HepG2 (cell line): ENCODE measurements at regions not wholly inside any gene's neighbourhood (a gene's known extent, or its start where the extent isn't known, plus 50 kb on each side); places are given as distances from the start of the nearest gene placed in this dataset.

Experiments
- ATAC-seq: fragments of 200-7000 bp; cut with Tn5 transposase; 3 replicates; pipeline ENCODE4 v1.9.1; 2020; ENCODE audit warnings: mild to moderate bottlenecking, moderate library complexity
- BruUV-seq: library from RNA; stranded (reverse); fragments of 400-500 nt; replicated peaks from 2 replicates; lab custom pipeline; 2021; lab: Mats Ljungman, UMichigan
- CTCF ChIA-PET: fragments of 300-600 bp; formaldehyde crosslinking; extraction: SDS; loops from one replicate; lab custom pipeline; 2021; ENCODE audit warnings: low total read pairs, inconsistent platforms, low intra/inter-chr PET ratio; lab: Yijun Ruan, JAX
- POLR2A ChIA-PET: fragments of 350-600 bp; sonication (Branson Sonifier 250); formaldehyde crosslinking; loops from one replicate; lab custom pipeline; 2020; ENCODE audit warnings: antibody characterized with exemption, inconsistent platforms; lab: Yijun Ruan, JAX
- DNase-seq: peaks from one replicate; pipeline ENCODE4 v3.0.0-alpha.2; 2015; ENCODE audit warnings: low spot score
- FAIRE-seq: peaks from 3 replicates; lab custom pipeline; 2011; peaks lifted over from hg19 to GRCh38; lab: Jason Lieb, UNC
- H2AFZ ChIP-seq: one replicate; pipeline ENCODE4 v1.6.1; 2011; ENCODE audit warnings: low read length, inconsistent platforms
- H3K27ac ChIP-seq: fragments of 300-600 bp; 3 replicates; pipeline ENCODE4 v1.8.0; 2011; ENCODE audit warnings: mixed run types, mild to moderate bottlenecking, mixed read lengths, low read length, inconsistent platforms; ENCODE audit not compliant: insufficient read depth; ENCODE audit errors: extremely low read length
- H3K27me3 ChIP-seq, 2 experiments: fragments of 200-600 bp in 1 of 2; 2 replicates in 1 of 2; 3 replicates in 1 of 2; pipeline versions ENCODE4 v1.6.0 to v1.8.0; 2011; ENCODE audit warnings: low read length in 2 of 2, mild to moderate bottlenecking in 2 of 2, moderate library complexity in 2 of 2, inconsistent platforms in 1 of 2; ENCODE audit not compliant: insufficient read depth in 2 of 2, control insufficient read depth in 1 of 2
- H3K36me3 ChIP-seq, 2 experiments: fragments of 200-600 bp in 1 of 2; replicated peaks in 1 of 2; 2 replicates in 1 of 2; 3 replicates in 1 of 2; pipeline versions ENCODE4 v1.5.1 to v1.8.0; 2011; ENCODE audit warnings: low read length in 2 of 2, inconsistent platforms in 1 of 2; ENCODE audit not compliant: insufficient read depth in 2 of 2, control insufficient read depth in 1 of 2
- H3K4me1 ChIP-seq: 2 replicates; pipeline ENCODE4 v1.5.1; 2012; ENCODE audit warnings: low read length, inconsistent platforms; ENCODE audit not compliant: insufficient read depth
- H3K4me2 ChIP-seq: 2 replicates; pipeline ENCODE4 v1.6.0; 2011; ENCODE audit warnings: low read depth, low read length, inconsistent platforms
- H3K4me3 ChIP-seq, 3 experiments: fragments of 200-600 bp in 1 of 3; sonication (generic), shearing (Covaris generic) in 1 of 3; replicated peaks in 1 of 3; 2 replicates each; pipeline ENCODE4 v1.5.1; 2011 to 2016; ENCODE audit warnings: low read length in 3 of 3, inconsistent platforms in 2 of 3, low read depth in 2 of 3, mild to moderate bottlenecking in 2 of 3, control low read depth in 1 of 3, mixed read lengths in 1 of 3; ENCODE audit not compliant: insufficient read depth in 1 of 3
- H3K79me2 ChIP-seq: one replicate; pipeline ENCODE4 v1.6.1; 2011; ENCODE audit warnings: low read length, inconsistent platforms; ENCODE audit not compliant: insufficient read depth
- H3K9ac ChIP-seq: 2 replicates; pipeline ENCODE4 v1.6.0; 2011; ENCODE audit warnings: mild to moderate bottlenecking, low read depth, low read length, inconsistent platforms; ENCODE audit not compliant: insufficient read depth
- H3K9me3 ChIP-seq: 2 replicates; pipeline ENCODE4 v1.5.1; 2012; ENCODE audit warnings: mild to moderate bottlenecking, low read length
- H4K20me1 ChIP-seq: 2 replicates; pipeline ENCODE4 v1.6.0; 2011; ENCODE audit warnings: inconsistent platforms, mild to moderate bottlenecking, low read length, moderate library complexity; ENCODE audit not compliant: insufficient read depth
- FUBP1 ChIP-seq: sonication (generic); formaldehyde crosslinking; IDR thresholded peaks from 2 replicates; pipeline ENCODE4 v1.5.1; 2020; ENCODE audit warnings: missing genetic modification reagents, mild to moderate bottlenecking, borderline replicate concordance
- GATAD1 ChIP-seq: IDR thresholded peaks from 2 replicates; pipeline ENCODE4 v1.6.1; 2016; ENCODE audit warnings: missing genetic modification reagents, missing compliant biosample characterization
- KIAA2018 ChIP-seq: sonication (generic); formaldehyde crosslinking; IDR thresholded peaks from 2 replicates; pipeline ENCODE4 v1.5.0; 2020; ENCODE audit warnings: mild to moderate bottlenecking, missing genetic modification reagents, borderline replicate concordance
- KLF15 ChIP-seq: sonication (generic); formaldehyde crosslinking; IDR thresholded peaks from 2 replicates; pipeline ENCODE4 v1.8.1; 2023; ENCODE audit warnings: borderline replicate concordance, mild to moderate bottlenecking, inconsistent platforms, missing genetic modification reagents, mixed read lengths
- POLR2A ChIP-seq, 2 experiments: IDR thresholded peaks; 2 replicates each; pipeline ENCODE4 v1.6.1; 2011; ENCODE audit warnings: low read depth in 2 of 2, low read length in 2 of 2, mild to moderate bottlenecking in 1 of 2, moderate library complexity in 1 of 2; ENCODE audit not compliant: insufficient read depth in 1 of 2
- SOX13 ChIP-seq, 3 experiments: fragments of 450-650 bp in 1 of 3; sonication (generic) in 1 of 3; formaldehyde crosslinking in 1 of 3; IDR thresholded peaks in 2 of 3; conservative IDR thresholded peaks in 1 of 3; 2 replicates each; pipeline versions ENCODE4 v1.5.0 to v1.6.1; 2016 to 2020; ENCODE audit warnings: antibody characterized with exemption in 1 of 3, mild to moderate bottlenecking in 1 of 3, missing compliant biosample characterization in 1 of 3, missing genetic modification reagents in 1 of 3, moderate library complexity in 1 of 3
- SRY ChIP-seq: sonication (generic); formaldehyde crosslinking; IDR thresholded peaks from 2 replicates; pipeline ENCODE4 v1.8.0; 2022; ENCODE audit warnings: mild to moderate bottlenecking, missing genetic modification reagents
- WGBS: methylation state at CpG from one replicate; pipeline ENCODE4 v1.1.6; 2017; ENCODE audit warnings: low lambda C conversion rate; 5-methylcytosine and 5-hydroxymethylcytosine counted together
- in situ Hi-C: cut with HindIII; loops from 2 replicates; pipeline ENCODE4 v1.10.0; 2017; ENCODE audit warnings: low pct_unique_long_range_greater_than_20kb; ENCODE audit not compliant: extremely low pct_ligation_motif_present
- intact Hi-C: fragments of 100-400 bp; cut with micrococcal nuclease; formaldehyde crosslinking; loops from one replicate; pipeline ENCODE4 v1.10.0; 2022; ENCODE audit not compliant: unreplicated experiment

- TF ChIP-seq KIAA2018 (CRISPR knock-in tag) (no peak), KLF15 (CRISPR knock-in tag) (no peak), GATAD1 (no peak)
Observed at GRCh38 chr7:10874666-10875065, 99.0 kb upstream of the PHF14 start (continued).

- Histone ChIP-seq H3K4me3 (no peak overlapping the region), H3K4me2 (no peak overlapping the region), H4K20me1 (no peaks in the 10 kb centered on the region), H3K9me3 (no peaks in the 10 kb centered on the region), H3K27ac (no peak overlapping the region), H3K27me3 (no peaks in the 10 kb centered on the region), H3K4me1 (no peaks in the 10 kb centered on the region), H3K9ac (no peak overlapping the region), H2AFZ (no peak overlapping the region), H3K36me3 (no peaks in the 10 kb centered on the region), H3K79me2 (no peaks in the 10 kb centered on the region)
- FAIRE-seq, result no peak
- in situ Hi-C loops (no loop called here), intact Hi-C loops (no loop called here)
- ChIA-PET POLR2A (no interaction called here), CTCF (no interaction called here)
- ATAC-seq, result no peak
- no peak for DNase-seq
- 0% methylated on average over 2 of the region's 2 CpGs for WGBS
- TF ChIP-seq FUBP1 (CRISPR knock-in tag), result no peak
- TF ChIP-seq SOX13 (IDR thresholded peaks at IDR 0.05), result no peak
- TF ChIP-seq SOX13 (CRISPR knock-in tag; conservative IDR thresholded peaks at IDR 0.05 in 1 of 2, IDR thresholded peaks at IDR 0.05 in 1 of 2), result no peak
- no peak for TF ChIP-seq POLR2A (IDR thresholded peaks at IDR 0.05; ENCODE audit: insufficient read depth in 1 of 2, low read depth in 2 of 2, low read length in 2 of 2)
- no peak for TF ChIP-seq SRY (CRISPR knock-in tag)
- no TSS peak for BruUV-seq
Observed at GRCh38 chr7:10875080-10875479, 98.6 kb upstream of the PHF14 start.
